ENCODE measurements at regions not wholly inside any gene's neighbourhood (a gene's known extent, or its start where the extent isn't known, plus 50 kb on each side); places are given as distances from the start of the nearest gene placed in this dataset.

- no peak for DNase-seq (ENCODE audit: low spot score)
These were observed 68.6 kb upstream of the GDF10 start for GRCh38 chr10:47231414-47231813.

GRCh38 chr10:47233631-47234030 is 66.4 kb upstream of the GDF10 start:
- no peak for DNase-seq (ENCODE audit: low spot score)

GRCh38 chr10:47235484-47235883 is 64.5 kb upstream of the GDF10 start:
- DNase-seq (ENCODE audit: low spot score), result no peak

- DNase-seq (ENCODE audit: low spot score), result no peak
These were observed 62.4 kb upstream of the GDF10 start for GRCh38 chr10:47237316-47238260.

- no peak for DNase-seq (ENCODE audit: low spot score)
These were observed 61.5 kb upstream of the GDF10 start for GRCh38 chr10:47238331-47239095.

GRCh38 chr10:47239211-47239610 is 60.8 kb upstream of the GDF10 start:
- no peak for DNase-seq (ENCODE audit: low spot score)

- no peak for DNase-seq (ENCODE audit: low spot score)
These were observed 59.8 kb upstream of the GDF10 start for GRCh38 chr10:47240173-47240572.

GRCh38 chr10:47241256-47241655 is 58.7 kb upstream of the GDF10 start:
- DNase-seq (ENCODE audit: low spot score), result no peak

GRCh38 chr10:47241946-47242867 is 57.8 kb upstream of the GDF10 start:
- DNase-seq (ENCODE audit: low spot score), result no peak

GRCh38 chr10:47243356-47243755 is 56.6 kb upstream of the GDF10 start:
- no peak for DNase-seq (ENCODE audit: low spot score)

GRCh38 chr10:47243791-47244190 is 56.2 kb upstream of the GDF10 start:
- DNase-seq (ENCODE audit: low spot score), result no peak

GRCh38 chr10:47244560-47245500 is 55.2 kb upstream of the GDF10 start:
- DNase-seq (ENCODE audit: low spot score), result no peak

- DNase-seq (ENCODE audit: low spot score), result no peak
These were observed 54.2 kb upstream of the GDF10 start for GRCh38 chr10:47245731-47246350.

GRCh38 chr10:47246406-47247147 is 53.4 kb upstream of the GDF10 start:
- no peak for DNase-seq (ENCODE audit: low spot score)

GRCh38 chr10:47247148-47248059 is 52.6 kb upstream of the GDF10 start:
- no peak for DNase-seq (ENCODE audit: low spot score)

- DNase-seq (ENCODE audit: low spot score), result no peak
These were observed 51.5 kb upstream of the GDF10 start for GRCh38 chr10:47248386-47249090.

GRCh38 chr10:47249881-47250280 is 50.1 kb upstream of the GDF10 start:
- DNase-seq (ENCODE audit: low spot score), result no peak
